ENCODE measurements at regions not wholly inside any gene's neighbourhood (a gene's known extent, or its start where the extent isn't known, plus 50 kb on each side); places are given as distances from the start of the nearest gene placed in this dataset.

- no peaks in the 10 kb centered on the region for H3K9me3 ChIP-seq
- no peak overlapping the region for H3K4me3 ChIP-seq
- no peaks in the 10 kb centered on the region for H3K36me3 ChIP-seq
- H3K27me3 ChIP-seq, result no peaks in the 10 kb centered on the region
- TF ChIP-seq POLR2A (IDR thresholded peaks at IDR 0.05) (no peak), CTCF (IDR thresholded peaks at IDR 0.05) (no peak), EP300 (IDR thresholded peaks at IDR 0.05) (no peak)
- no peak for DNase-seq (ENCODE audit: low spot score in 2 of 2)
- H3K27ac ChIP-seq, result no peak overlapping the region
- WGBS, 2 donors, result 95% methylated on average over 1 of the region's 1 CpG
- H3K4me1 ChIP-seq, result no peaks in the 10 kb centered on the region
These were observed 253.5 kb downstream of the PCDH10 start for GRCh38 chr4:133402616-133403015.

GRCh38 chr4:133394971-133395627 lies 246.0 kb downstream of the PCDH10 start:
- no peaks in the 10 kb centered on the region for H3K27me3 ChIP-seq
- no peaks in the 10 kb centered on the region for H3K36me3 ChIP-seq
- 92 to 96% methylated on average over 7 of the region's 7 CpGs for WGBS, 2 donors
- no peak for DNase-seq (ENCODE audit: low spot score in 2 of 2)
- no peaks in the 10 kb centered on the region for H3K4me1 ChIP-seq
- H3K9me3 ChIP-seq, result no peaks in the 10 kb centered on the region
- no peak overlapping the region for H3K27ac ChIP-seq
- no peak overlapping the region for H3K4me3 ChIP-seq
- TF ChIP-seq EP300 (IDR thresholded peaks at IDR 0.05) (no peak), POLR2A (IDR thresholded peaks at IDR 0.05) (no peak), CTCF (IDR thresholded peaks at IDR 0.05) (no peak)

GRCh38 chr4:133390198-133390855 lies 241.2 kb downstream of the PCDH10 start:
- Histone ChIP-seq H3K4me1 (no peaks in the 10 kb centered on the region), H3K9me3 (no peaks in the 10 kb centered on the region), H3K36me3 (no peaks in the 10 kb centered on the region), H3K27me3 (no peaks in the 10 kb centered on the region), H3K4me3 (no peak overlapping the region), H3K27ac (no peak overlapping the region)
- TF ChIP-seq EP300 (IDR thresholded peaks at IDR 0.05), result no peak
- no peak for TF ChIP-seq POLR2A (IDR thresholded peaks at IDR 0.05)
- TF ChIP-seq CTCF (IDR thresholded peaks at IDR 0.05), result no peak
- WGBS, 2 donors, result 77 to 82% methylated on average over 4 of the region's 4 CpGs
- no peak for DNase-seq (ENCODE audit: low spot score in 2 of 2)

GRCh38 chr4:133389029-133389428 lies 239.9 kb downstream of the PCDH10 start:
- no peaks in the 10 kb centered on the region for H3K4me1 ChIP-seq
- no peaks in the 10 kb centered on the region for H3K9me3 ChIP-seq
- WGBS, 2 donors, result 90 to 92% methylated on average over 3 of the region's 3 CpGs
- H3K36me3 ChIP-seq, result no peaks in the 10 kb centered on the region
- no peaks in the 10 kb centered on the region for H3K27me3 ChIP-seq
- H3K27ac ChIP-seq, result no peak overlapping the region
- TF ChIP-seq CTCF (IDR thresholded peaks at IDR 0.05) (no peak), POLR2A (IDR thresholded peaks at IDR 0.05) (no peak), EP300 (IDR thresholded peaks at IDR 0.05) (no peak)
- no peak overlapping the region for H3K4me3 ChIP-seq
- no peak for DNase-seq (ENCODE audit: low spot score in 2 of 2)

- no peaks in the 10 kb centered on the region for H3K36me3 ChIP-seq
- TF ChIP-seq CTCF (IDR thresholded peaks at IDR 0.05) (no peak), POLR2A (IDR thresholded peaks at IDR 0.05) (no peak), EP300 (IDR thresholded peaks at IDR 0.05) (no peak)
- no peaks in the 10 kb centered on the region for H3K4me1 ChIP-seq
- no peak overlapping the region for H3K27ac ChIP-seq
- no peaks in the 10 kb centered on the region for H3K27me3 ChIP-seq
- no peak overlapping the region for H3K4me3 ChIP-seq
- no peaks in the 10 kb centered on the region for H3K9me3 ChIP-seq
- DNase-seq (ENCODE audit: low spot score in 2 of 2), result no peak
- 95 to 96% methylated on average over 20 to 23 of the region's 23 CpGs for WGBS, 2 donors
These were observed 236.3 kb downstream of the PCDH10 start for GRCh38 chr4:133385161-133385954.

All from tibial nerve (tissue), 4 donors.